ENCODE measurements at regions not wholly inside any gene's neighbourhood (a gene's known extent, or its start where the extent isn't known, plus 50 kb on each side); places are given as distances from the start of the nearest gene placed in this dataset.
"Not testable (repeated sequence)": the region's sequence is repeated elsewhere in the genome, so short reads cannot be mapped to it uniquely, and the experiment has no call there.

DNA sequence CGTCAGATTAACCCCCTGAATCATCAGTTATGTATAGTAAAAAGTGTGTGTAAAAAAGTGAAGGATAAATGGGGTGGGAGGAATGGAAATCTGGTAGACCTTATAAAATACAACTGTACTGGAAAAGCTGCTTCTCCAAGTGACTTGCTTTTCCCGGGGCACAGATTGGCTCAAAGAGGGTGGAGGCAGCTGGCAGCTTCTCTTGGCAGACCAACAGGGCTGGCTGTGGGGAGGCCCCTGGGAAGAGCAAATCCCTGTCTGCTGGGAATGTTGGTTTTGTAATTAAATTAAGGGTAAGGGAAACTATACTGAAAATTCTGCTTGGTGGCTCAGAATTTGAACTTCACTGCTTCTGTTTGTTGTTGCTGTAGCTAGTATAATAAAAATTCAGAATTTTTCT is 154.2 kb upstream of the DLX2 start:
- FAIRE-seq, result no peak

DNA sequence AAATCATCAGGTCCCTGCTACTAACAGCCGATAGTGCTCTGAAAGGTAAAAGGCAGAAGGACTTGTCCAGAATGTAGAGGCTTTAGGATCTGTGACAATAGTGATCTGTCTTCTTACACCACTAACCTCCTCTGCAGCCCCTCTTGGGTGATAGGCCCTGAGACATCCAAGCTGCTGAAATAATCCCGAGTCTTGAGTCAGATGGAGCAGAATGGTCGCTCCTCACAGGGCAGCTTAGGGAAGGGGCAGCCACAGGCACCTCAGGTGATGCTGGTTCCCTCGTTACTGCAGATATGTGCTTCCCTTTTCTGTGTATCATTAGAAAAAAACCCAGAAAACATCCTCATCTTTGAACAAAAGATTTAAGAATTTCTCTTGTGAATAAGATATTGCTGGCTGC is 157.1 kb upstream of the DLX2 start:
- FAIRE-seq (no peak), DNase-seq (ENCODE audit: low spot score) (no peak)

More for the DNA sequence above, 154.2 kb upstream of the DLX2 start:
- DNase-seq (ENCODE audit: low spot score), result no peak

DNA sequence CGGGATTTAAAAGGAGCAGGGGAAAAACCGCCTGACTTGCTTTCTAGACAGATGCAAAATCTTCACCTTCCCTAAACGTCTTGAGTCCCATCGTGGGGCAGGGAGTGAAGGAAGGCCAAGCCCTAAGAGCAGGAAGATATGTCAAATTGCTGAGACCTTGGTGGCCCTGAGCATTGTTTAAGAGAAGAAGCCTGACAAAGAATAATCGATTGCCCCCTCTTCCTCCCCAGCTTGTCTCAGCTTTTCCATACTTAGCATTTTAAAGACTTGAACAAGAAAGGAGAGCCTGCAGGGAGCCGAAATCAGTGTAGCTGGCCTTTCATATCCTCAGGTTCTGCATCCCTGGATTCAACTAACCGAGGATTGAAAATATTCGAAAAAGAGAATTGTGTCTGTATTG is 157.6 kb upstream of the DLX2 start:
- no peak for DNase-seq (ENCODE audit: low spot score)

GRCh38 chr2:172261292-172261691 is 158.6 kb upstream of the DLX2 start:
- no peak for FAIRE-seq

More for the DNA sequence above, 157.6 kb upstream of the DLX2 start:
- FAIRE-seq, result no peak

DNA sequence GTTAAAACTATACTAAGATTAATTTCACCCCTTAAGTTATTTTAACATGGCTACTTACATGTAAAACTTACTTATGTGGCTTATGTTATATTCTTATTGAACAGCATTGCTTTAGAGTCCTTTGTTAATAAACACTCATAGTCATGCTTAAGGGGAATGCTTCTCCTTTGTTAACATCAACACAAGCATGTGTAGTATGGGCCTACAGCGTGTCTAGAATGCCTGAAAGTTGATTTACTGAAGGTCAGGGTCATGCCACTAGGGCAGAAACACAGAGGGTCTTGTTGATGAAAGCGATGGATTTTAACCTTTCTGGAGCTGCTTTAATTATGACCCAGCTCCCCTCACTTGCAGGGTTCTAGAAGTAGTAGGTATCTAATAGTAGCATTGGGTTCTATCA is 159.8 kb upstream of the DLX2 start:
- no peak for DNase-seq (ENCODE audit: low spot score)
- no peak for FAIRE-seq

More at GRCh38 chr2:172261292-172261691, 158.6 kb upstream of the DLX2 start:
- DNase-seq (ENCODE audit: low spot score), result no peak

DNA sequence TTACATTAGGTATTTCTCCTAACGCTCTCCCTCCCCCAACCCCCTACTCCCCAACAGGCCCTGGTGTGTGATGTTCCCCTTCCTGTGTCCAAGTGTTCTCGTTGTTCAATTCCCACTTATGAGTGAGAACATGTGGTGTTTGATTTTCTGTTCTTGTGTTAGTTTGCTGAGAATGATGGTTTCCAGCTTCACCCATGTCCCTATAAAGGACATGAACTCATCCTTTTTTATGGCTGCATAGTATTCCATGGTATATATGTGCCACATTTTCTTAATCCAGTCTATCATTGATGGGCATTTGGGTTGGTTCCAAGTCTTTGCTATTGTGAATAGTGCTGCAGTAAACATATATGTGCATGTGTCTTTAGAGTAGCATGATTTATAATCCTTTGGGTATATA is 162.1 kb upstream of the DLX2 start:
- DNase-seq (ENCODE audit: low spot score); FAIRE-seq: not testable (repeated sequence)

DNA sequence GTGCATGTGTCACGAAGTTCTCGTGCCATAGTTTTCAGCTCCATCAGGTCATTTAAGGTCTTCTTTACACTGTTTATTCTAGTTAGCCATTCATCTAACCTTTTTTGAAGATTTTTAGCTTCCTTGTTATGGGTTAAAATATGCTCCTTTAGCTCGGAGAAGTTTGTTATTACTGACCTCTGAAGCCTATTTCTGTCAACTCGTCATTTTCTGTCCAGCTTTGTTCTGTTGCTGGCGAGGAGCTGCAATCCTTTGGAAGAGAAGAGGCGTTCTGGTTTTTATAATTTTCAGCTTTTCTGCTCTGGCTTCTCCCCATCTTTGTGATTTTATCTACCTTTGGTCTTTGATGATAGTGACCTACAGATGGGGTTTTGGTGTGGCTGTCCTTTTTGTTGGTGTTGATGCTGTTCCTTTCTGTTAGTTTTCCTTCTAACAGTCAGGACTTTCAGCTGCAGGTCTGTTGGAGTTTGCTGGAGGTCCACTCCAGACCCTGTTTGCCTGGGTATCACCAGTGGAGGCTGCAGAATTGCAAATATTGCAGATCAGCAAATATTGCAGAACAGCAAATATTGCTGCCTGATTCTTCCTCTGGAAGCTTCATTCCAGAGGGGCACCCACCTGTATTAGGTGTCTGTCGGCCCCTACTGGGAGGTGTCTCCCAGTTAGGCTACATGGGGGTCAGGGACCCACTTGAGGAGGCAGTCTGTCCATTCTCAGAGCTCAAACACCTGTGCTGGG is 157.7 kb upstream of the ITGA6 start:
- FAIRE-seq; DNase-seq (ENCODE audit: low spot score): not testable (repeated sequence)

DNA sequence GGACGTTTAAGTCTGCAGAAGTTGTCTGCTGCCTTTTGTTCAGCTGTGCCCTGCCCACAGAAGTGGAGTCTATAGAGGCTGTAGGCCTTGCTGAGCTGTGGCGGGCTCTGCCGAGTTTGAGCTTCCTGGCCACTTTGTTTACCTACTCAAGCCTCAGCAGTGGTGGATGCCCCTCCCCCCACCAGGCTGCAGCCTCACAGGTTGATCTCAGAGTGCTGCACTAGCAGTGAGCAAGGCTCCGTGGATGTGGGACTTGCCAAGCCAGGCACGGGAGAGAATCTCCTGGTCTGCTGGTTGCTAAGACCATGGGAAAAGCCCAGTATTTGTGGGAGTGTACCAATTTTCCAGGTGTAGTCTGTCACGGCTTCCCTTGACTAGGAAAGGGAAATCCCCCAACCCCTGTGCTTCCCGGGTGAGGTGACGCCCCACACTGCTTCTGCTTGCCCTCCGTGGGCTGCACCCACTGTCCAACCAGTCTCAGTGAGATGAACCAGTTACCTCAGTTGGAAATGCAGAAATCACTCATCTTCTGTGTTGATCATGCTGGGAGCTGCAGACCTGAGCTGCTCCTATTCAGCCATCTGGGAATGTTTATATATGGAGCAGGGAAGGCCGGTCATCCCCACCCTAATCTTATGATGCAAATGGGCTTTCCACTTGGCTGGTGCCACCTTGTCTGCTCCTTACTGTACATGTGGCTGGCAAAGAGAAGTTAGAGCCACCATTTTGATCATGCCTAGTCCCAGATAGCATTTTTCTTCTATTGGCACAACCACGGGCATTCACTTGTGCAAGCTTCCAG is 156.9 kb upstream of the ITGA6 start:
- FAIRE-seq (no peak), DNase-seq (ENCODE audit: low spot score) (peak; percentile 20)

DNA sequence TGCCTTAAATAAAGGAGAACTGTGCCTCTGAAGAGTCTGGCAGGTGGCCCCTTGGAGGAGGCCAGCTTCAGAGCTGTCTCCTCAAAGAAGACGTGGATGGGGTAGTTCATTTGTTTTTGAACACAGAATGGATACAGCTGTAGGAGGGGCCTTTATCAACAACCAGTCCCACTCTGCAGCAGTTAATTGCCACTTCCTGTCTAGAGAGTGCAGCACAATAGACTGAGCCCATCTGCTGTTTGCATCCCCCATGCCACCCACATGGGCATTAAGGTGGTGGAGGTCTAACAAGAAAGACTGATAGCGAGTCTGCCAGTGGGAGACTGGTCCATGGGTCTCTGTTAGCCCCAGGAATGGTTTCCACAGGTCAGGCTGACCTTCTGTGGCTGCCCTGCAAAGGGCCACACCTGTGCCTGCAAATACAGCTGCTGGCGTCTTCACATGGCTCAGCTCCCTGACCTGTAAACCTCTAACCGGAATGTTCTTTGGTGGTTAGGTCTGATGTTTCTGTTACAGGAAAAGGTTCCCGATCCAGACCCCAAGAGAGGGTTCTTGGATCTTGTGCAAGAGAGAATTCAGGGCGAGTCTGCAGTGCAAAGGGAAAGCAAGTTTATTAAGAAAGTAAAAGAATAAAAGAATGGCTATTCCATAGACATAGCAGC is 153.3 kb upstream of the ITGA6 start:
- no peak for DNase-seq (ENCODE audit: low spot score)
- no peak for FAIRE-seq

- DNase-seq (ENCODE audit: low spot score), result no peak
- FAIRE-seq, result no peak
These were observed 152.1 kb upstream of the ITGA6 start for GRCh38 chr2:172275239-172275638.

GRCh38 chr2:172276961-172277360 is 150.4 kb upstream of the ITGA6 start:
- FAIRE-seq, result no peak
- no peak for DNase-seq (ENCODE audit: low spot score)

DNA sequence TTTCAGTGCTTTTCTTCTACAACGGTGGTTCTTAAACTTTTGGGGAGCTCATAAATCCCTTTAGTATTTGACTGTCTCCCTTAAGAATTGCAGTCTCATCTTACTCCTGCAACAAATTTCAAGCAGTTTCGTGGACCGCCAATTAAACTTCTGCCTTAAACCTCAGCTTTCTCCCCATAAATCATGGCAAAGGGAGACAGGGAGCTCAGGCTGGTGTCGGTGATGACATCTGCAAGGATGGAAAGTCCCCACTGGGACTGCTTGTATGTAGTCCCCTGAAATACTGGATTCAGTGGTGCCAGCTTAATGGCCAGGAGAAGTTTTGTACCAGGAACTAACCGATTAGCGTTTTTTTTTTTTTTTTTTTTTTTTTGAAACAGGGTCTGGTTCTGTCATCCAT is 148.7 kb upstream of the ITGA6 start:
- DNase-seq (ENCODE audit: low spot score), result no peak
- no peak for FAIRE-seq

- FAIRE-seq, result no peak
- DNase-seq (ENCODE audit: low spot score), result no peak
These were observed 148.2 kb upstream of the ITGA6 start for GRCh38 chr2:172279214-172279613.

DNA sequence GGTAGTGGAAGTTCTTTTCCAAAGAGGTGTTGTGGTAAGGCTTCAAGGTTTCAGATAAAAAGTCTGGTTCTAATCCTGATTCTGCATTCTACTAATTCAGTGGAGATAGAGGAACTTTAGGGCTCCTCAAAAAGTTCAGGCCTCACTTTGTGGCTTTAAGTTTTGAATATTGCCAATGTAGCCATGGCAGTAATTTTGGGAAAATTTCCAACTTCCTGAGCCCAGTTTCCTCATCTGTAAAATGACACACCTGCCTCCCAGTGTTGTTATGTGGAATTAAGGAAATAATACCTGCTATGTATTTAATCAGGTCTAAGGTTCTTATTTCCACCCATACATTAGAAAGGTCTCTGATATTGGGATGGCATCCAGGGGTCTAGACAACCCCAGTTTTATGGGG is 147.6 kb upstream of the ITGA6 start:
- no peak for FAIRE-seq
- DNase-seq (ENCODE audit: low spot score), result no peak

- FAIRE-seq (no peak), DNase-seq (ENCODE audit: low spot score) (no peak)
These were observed 146.6 kb upstream of the ITGA6 start for GRCh38 chr2:172280571-172281361.

GRCh38 chr2:172281648-172282570 is 145.5 kb upstream of the ITGA6 start:
- FAIRE-seq, result no peak
- DNase-seq (ENCODE audit: low spot score), result peak; percentile 67

GRCh38 chr2:172282944-172283343 is 144.4 kb upstream of the ITGA6 start:
- peak; percentile 87 for DNase-seq (ENCODE audit: low spot score)
- peak; percentile 62 for FAIRE-seq

DNA sequence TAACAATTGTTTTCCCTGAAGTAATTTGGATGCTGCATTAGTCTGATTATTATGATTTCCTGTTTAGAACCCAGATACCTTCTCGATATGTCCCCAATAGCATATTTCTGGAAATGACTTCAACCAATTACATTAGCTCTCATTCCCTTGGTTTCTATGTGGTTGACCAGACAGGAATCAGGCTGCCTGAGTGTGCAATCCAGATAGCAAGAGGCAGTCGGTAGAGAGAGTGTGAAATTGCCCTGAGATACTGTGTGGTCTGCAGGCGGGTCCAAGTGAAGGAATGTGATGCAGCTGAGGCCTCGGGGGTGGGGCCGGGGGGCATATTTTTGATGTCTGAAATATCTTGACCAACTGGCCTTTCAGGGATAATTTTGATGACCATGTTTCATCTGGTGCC is 143.9 kb upstream of the ITGA6 start:
- DNase-seq (ENCODE audit: low spot score) (peak; percentile 29), FAIRE-seq (no peak)

GRCh38 chr2:172284209-172284608 is 143.2 kb upstream of the ITGA6 start:
- DNase-seq (ENCODE audit: low spot score), result no peak
- FAIRE-seq, result no peak

GRCh38 chr2:172285010-172285621 is 142.3 kb upstream of the ITGA6 start:
- FAIRE-seq (no peak), DNase-seq (ENCODE audit: low spot score) (peak; percentile 13)
